ENCODE measurements at regions not wholly inside any gene's neighbourhood (a gene's known extent, or its start where the extent isn't known, plus 50 kb on each side); places are given as distances from the start of the nearest gene placed in this dataset.
A peak's percentile ranks its signal among the peaks of the same experiment; 100 is the strongest.

DNA sequence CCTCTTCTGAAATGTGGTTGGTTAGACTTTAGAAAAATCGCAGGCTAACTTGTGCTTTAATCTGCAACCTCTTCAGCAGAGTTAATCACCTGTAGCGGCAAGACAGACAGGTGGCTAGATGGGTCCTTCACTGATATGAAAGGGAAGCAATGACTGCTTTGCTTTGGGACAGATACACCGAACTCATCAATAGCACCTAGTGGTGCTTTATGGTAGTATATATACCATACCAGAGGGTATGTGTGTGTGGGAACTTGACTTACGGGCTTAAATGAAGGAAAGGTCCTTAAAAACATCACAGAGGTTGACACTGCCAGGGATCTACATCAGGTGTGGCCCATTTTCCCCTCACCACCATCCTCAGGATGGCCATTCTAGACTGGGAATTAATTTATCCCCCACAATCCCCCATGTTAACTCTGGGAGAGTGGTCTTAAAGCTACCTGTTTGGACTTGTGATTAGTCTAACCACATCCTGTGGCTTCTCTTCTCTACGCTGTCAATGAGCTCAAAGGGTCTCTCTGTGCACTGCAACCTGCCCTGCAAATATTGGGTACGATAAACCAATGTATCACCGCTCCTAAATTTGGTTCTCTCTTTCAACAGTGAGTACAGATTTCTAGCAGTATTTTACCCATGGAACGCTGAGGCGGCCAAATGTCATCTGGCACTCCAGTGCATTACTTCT, 162.7 kb downstream of the SIPA1L2 start:
- 0 out of 3 replicates have a peak, but pooled peaks have one; percentile 35 for ATAC-seq
- no peak for TF ChIP-seq ZNF8 (CRISPR knock-in tag; IDR thresholded peaks at IDR 0.05)
- no peak for TF ChIP-seq ZC3H10 (CRISPR knock-in tag; IDR thresholded peaks at IDR 0.05)

DNA sequence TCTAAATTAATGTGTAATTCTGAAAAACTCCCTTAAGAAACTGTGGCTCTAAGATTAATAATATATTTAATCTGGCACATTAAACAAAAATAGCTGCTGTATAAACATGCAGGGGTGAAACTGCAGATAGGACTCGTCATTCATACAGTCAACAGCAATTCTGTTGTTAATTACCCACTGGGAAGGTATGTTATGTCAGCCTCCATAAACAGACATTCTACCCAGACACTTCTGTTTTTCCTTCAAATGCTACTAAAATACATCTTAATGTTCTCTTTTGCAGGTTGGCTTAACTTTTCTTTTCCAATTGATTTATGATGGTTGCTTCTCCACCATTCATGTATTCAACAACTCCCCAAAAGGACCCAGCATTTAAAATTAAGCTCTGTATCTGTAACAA, 165.6 kb downstream of the SIPA1L2 start:
- no peak for ATAC-seq
- TF ChIP-seq ARNTL (CRISPR knock-in tag; IDR thresholded peaks at IDR 0.05; ENCODE audit: borderline replicate concordance, low read depth) (no peak), BACH2 (CRISPR knock-in tag; IDR thresholded peaks at IDR 0.05; ENCODE audit: borderline replicate concordance) (no peak), ZNF565 (CRISPR knock-in tag; conservative IDR thresholded peaks at IDR 0.05; ENCODE audit: low read depth) (no peak), SNAI2 (CRISPR knock-in tag; IDR thresholded peaks at IDR 0.05) (no peak), ZC3H10 (CRISPR knock-in tag; IDR thresholded peaks at IDR 0.05) (no peak), TOX (CRISPR knock-in tag; IDR thresholded peaks at IDR 0.05; ENCODE audit: borderline replicate concordance) (no peak), PPARA (CRISPR knock-in tag; IDR thresholded peaks at IDR 0.05; ENCODE audit: borderline replicate concordance) (no peak), ZFP30 (CRISPR knock-in tag; IDR thresholded peaks at IDR 0.05) (no peak), ZNF70 (CRISPR knock-in tag; IDR thresholded peaks at IDR 0.05) (no peak), ESRRG (CRISPR knock-in tag; IDR thresholded peaks at IDR 0.05) (no peak), TCF4 (CRISPR knock-in tag; IDR thresholded peaks at IDR 0.05; ENCODE audit: borderline replicate concordance) (no peak)
- TF ChIP-seq, protein P1, sequence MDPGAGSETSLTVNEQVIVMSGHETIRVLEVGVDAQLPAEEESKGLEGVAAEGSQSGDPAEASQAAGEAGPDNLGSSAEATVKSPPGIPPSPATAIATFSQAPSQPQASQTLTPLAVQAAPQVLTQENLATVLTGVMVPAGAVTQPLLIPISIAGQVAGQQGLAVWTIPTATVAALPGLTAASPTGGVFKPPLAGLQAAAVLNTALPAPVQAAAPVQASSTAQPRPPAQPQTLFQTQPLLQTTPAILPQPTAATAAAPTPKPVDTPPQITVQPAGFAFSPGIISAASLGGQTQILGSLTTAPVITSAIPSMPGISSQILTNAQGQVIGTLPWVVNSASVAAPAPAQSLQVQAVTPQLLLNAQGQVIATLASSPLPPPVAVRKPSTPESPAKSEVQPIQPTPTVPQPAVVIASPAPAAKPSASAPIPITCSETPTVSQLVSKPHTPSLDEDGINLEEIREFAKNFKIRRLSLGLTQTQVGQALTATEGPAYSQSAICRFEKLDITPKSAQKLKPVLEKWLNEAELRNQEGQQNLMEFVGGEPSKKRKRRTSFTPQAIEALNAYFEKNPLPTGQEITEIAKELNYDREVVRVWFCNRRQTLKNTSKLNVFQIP (CRISPR knock-in tag; IDR thresholded peaks at IDR 0.05; ENCODE audit: borderline replicate concordance, low read depth), result no peak
- TF ChIP-seq, protein P2, sequence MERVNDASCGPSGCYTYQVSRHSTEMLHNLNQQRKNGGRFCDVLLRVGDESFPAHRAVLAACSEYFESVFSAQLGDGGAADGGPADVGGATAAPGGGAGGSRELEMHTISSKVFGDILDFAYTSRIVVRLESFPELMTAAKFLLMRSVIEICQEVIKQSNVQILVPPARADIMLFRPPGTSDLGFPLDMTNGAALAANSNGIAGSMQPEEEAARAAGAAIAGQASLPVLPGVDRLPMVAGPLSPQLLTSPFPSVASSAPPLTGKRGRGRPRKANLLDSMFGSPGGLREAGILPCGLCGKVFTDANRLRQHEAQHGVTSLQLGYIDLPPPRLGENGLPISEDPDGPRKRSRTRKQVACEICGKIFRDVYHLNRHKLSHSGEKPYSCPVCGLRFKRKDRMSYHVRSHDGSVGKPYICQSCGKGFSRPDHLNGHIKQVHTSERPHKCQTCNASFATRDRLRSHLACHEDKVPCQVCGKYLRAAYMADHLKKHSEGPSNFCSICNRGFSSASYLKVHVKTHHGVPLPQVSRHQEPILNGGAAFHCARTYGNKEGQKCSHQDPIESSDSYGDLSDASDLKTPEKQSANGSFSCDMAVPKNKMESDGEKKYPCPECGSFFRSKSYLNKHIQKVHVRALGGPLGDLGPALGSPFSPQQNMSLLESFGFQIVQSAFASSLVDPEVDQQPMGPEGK (CRISPR knock-in tag; IDR thresholded peaks at IDR 0.05; ENCODE audit: borderline replicate concordance), result no peak
- TF ChIP-seq, protein P3, sequence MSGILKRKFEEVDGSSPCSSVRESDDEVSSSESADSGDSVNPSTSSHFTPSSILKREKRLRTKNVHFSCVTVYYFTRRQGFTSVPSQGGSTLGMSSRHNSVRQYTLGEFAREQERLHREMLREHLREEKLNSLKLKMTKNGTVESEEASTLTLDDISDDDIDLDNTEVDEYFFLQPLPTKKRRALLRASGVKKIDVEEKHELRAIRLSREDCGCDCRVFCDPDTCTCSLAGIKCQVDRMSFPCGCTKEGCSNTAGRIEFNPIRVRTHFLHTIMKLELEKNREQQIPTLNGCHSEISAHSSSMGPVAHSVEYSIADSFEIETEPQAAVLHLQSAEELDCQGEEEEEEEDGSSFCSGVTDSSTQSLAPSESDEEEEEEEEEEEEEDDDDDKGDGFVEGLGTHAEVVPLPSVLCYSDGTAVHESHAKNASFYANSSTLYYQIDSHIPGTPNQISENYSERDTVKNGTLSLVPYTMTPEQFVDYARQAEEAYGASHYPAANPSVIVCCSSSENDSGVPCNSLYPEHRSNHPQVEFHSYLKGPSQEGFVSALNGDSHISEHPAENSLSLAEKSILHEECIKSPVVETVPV (CRISPR knock-in tag; IDR thresholded peaks at IDR 0.05), result no peak

DNA sequence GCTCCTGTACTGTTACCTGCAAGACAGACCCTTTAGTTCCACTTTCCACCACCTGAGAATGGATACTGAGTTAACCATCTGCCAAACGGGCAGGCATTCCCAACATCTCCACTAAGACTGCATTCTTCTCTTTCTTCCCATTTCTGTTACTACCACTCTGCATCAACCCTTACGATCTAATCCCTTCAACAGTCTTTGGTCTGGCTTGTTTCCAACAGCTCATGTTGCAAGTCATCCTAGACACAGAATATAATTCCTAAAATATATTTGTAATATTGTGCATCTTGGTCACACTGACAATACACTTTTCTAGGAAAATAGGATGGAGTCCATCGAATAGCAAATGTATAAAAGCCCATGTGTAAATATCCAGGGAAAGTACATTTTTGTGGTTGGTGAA, 166.7 kb downstream of the SIPA1L2 start:
- ATAC-seq, result peak; percentile 40; the same call in 2 of the 3 replicates
- TF ChIP-seq TCF4 (CRISPR knock-in tag; IDR thresholded peaks at IDR 0.05; ENCODE audit: borderline replicate concordance), result no peak
- TF ChIP-seq TOX (CRISPR knock-in tag; IDR thresholded peaks at IDR 0.05; ENCODE audit: borderline replicate concordance), result no peak
- TF ChIP-seq ESRRG (CRISPR knock-in tag; IDR thresholded peaks at IDR 0.05), result no peak
- TF ChIP-seq ZFP3 (CRISPR knock-in tag; IDR thresholded peaks at IDR 0.05), result no peak
- TF ChIP-seq, protein P1 (CRISPR knock-in tag; IDR thresholded peaks at IDR 0.05; ENCODE audit: borderline replicate concordance, low read depth), result no peak
- TF ChIP-seq GLIS3 (CRISPR knock-in tag; IDR thresholded peaks at IDR 0.05), result no peak
- TF ChIP-seq OSR1 (CRISPR knock-in tag; IDR thresholded peaks at IDR 0.05), result no peak
- no peak for TF ChIP-seq ZNF70 (CRISPR knock-in tag; IDR thresholded peaks at IDR 0.05)
- TF ChIP-seq, protein P2 (CRISPR knock-in tag; IDR thresholded peaks at IDR 0.05; ENCODE audit: borderline replicate concordance), result no peak
- TF ChIP-seq PPARA (CRISPR knock-in tag; IDR thresholded peaks at IDR 0.05; ENCODE audit: borderline replicate concordance), result no peak
- TF ChIP-seq, protein P3 (CRISPR knock-in tag; IDR thresholded peaks at IDR 0.05), result no peak
- no peak for TF ChIP-seq ZFP30 (CRISPR knock-in tag; IDR thresholded peaks at IDR 0.05)
- TF ChIP-seq, protein P4, sequence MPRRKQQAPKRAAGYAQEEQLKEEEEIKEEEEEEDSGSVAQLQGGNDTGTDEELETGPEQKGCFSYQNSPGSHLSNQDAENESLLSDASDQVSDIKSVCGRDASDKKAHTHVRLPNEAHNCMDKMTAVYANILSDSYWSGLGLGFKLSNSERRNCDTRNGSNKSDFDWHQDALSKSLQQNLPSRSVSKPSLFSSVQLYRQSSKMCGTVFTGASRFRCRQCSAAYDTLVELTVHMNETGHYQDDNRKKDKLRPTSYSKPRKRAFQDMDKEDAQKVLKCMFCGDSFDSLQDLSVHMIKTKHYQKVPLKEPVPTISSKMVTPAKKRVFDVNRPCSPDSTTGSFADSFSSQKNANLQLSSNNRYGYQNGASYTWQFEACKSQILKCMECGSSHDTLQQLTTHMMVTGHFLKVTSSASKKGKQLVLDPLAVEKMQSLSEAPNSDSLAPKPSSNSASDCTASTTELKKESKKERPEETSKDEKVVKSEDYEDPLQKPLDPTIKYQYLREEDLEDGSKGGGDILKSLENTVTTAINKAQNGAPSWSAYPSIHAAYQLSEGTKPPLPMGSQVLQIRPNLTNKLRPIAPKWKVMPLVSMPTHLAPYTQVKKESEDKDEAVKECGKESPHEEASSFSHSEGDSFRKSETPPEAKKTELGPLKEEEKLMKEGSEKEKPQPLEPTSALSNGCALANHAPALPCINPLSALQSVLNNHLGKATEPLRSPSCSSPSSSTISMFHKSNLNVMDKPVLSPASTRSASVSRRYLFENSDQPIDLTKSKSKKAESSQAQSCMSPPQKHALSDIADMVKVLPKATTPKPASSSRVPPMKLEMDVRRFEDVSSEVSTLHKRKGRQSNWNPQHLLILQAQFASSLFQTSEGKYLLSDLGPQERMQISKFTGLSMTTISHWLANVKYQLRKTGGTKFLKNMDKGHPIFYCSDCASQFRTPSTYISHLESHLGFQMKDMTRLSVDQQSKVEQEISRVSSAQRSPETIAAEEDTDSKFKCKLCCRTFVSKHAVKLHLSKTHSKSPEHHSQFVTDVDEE (CRISPR knock-in tag; IDR thresholded peaks at IDR 0.05), result no peak
- no peak for TF ChIP-seq ZNF565 (CRISPR knock-in tag; conservative IDR thresholded peaks at IDR 0.05; ENCODE audit: low read depth)
- TF ChIP-seq, protein P5, sequence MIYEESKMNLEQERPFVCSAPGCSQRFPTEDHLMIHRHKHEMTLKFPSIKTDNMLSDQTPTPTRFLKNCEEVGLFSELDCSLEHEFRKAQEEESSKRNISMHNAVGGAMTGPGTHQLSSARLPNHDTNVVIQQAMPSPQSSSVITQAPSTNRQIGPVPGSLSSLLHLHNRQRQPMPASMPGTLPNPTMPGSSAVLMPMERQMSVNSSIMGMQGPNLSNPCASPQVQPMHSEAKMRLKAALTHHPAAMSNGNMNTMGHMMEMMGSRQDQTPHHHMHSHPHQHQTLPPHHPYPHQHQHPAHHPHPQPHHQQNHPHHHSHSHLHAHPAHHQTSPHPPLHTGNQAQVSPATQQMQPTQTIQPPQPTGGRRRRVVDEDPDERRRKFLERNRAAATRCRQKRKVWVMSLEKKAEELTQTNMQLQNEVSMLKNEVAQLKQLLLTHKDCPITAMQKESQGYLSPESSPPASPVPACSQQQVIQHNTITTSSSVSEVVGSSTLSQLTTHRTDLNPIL (CRISPR knock-in tag; IDR thresholded peaks at IDR 0.05; ENCODE audit: low read depth), result no peak
- no peak for TF ChIP-seq BACH2 (CRISPR knock-in tag; IDR thresholded peaks at IDR 0.05; ENCODE audit: borderline replicate concordance)
- no peak for TF ChIP-seq ZC3H10 (CRISPR knock-in tag; IDR thresholded peaks at IDR 0.05)
- TF ChIP-seq ISL1 (CRISPR knock-in tag; IDR thresholded peaks at IDR 0.05), result no peak
